GM21529 (cell line): ENCODE measurements at regions not wholly inside any gene's neighbourhood (a gene's known extent, or its start where the extent isn't known, plus 50 kb on each side); places are given as distances from the start of the nearest gene placed in this dataset.

ENCODE experiments used
- ATAC-seq: cut with Tn5 transposase; IDR thresholded peaks from one replicate; pipeline ENCODE4 v1.9.1; 2021; ENCODE audit not compliant: unreplicated experiment

DNA sequence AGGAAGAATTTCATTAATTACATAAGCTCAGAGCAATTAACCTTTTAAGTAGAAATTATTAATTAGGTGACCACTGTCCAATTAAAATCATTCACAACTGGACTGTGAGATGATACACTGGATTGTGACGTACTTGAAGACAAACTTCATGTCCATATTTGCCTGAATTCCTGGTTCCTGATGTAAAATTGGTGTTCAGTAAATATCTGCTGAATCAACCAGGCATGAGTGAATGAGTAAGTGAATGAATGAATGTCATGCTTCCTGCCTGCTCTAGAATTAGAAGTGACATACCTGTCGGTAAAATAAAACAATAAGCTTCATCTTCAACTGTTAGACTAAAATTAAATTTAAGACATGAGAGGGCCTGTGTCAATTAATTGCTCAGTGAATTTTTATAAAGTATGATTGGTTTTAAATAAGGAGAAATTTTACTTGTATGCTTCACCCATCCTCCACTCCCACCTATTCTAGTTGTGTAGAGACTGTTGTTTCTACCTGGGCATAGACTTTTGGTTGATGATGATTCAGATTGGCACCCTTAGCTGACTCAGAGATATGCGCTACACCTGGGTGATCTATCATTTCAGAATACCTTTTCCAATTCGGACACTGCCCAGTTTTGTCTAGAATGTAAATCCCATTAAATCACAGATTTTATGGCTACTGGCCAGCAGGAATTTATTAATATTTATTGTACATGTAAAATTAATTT, 56.9 kb upstream of the PTGS2 start:
- no peak for ATAC-seq

DNA sequence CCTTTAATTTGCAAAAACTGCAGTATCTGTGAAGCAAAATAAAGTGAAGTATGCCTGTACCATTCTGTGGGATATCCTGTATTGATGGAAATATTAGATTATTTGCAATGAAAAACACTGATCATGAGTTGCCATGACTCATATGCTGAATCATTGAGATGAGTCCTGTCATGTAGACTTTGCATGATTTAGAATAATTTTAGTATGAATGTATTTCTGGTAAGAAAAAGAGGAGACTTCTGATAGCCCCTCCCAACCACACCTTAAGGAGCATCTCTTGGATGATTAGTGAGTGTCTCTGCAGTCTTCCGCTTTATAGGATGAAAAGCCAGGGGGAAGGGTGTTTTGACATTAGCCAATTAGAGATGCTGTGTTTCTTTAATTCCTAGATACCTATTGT, 55.2 kb upstream of the PTGS2 start:
- ATAC-seq, result no peak

DNA sequence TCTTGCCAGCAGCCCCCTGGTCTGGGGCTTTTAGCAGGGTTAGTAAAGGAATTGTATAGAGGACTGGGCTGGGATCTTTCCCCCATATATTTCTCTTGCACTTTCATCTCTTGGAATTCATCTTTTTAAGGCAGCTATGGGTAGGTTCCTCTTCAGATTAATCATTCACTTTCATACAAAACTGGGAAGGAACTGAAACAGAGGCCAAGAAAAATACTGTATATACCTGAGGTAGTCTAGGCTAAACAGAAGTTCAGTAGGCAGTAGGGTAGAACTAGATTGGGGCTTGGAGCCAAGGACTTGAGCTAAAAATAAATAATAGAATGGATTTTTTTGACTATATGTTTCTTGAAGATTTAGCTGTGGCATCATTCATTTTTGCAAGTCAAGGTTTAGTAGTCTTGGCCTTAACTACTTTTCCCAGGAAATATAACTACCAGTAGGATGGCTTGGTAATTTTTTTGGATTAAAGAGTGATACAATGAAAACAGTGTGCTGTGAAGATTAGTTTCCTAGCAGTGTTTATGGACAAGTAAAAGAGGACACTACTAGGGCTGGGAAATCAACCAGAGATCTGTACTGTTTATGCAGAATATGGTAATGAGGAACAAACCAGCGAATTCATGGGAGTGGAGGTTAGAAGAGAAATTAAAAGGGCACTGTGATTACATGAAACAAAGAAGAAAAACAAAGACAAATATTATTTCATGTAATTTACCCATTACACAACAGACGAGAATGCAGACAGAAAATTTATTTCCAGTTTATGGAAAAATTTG, 50.9 kb upstream of the PTGS2 start:
- ATAC-seq, result no peak
